IMR-90 (cell line): ENCODE measurements at regions not wholly inside any gene's neighbourhood (a gene's known extent, or its start where the extent isn't known, plus 50 kb on each side); places are given as distances from the start of the nearest gene placed in this dataset.

ENCODE experiments used
- ATAC-seq: fragments of 200-7000 bp; cut with Tn5 transposase; 2 replicates; pipeline ENCODE4 v1.9.1; 2020; ENCODE audit warnings: low read depth, mild to moderate bottlenecking, moderate library complexity
- BruUV-seq: library from RNA; stranded (reverse); fragments of 400-500 nt; replicated peaks from 2 replicates; lab custom pipeline; 2021; lab: Mats Ljungman, UMichigan
- CTCF ChIA-PET: fragments of 300-600 bp; formaldehyde crosslinking; extraction: SDS; loops from one replicate; lab custom pipeline; 2021; ENCODE audit warnings: antibody characterized with exemption; lab: Yijun Ruan, JAX
- POLR2A ChIA-PET: fragments of 300-600 bp; sonication (Branson Sonifier 250); formaldehyde crosslinking; loops from one replicate; lab custom pipeline; 2022; ENCODE audit warnings: antibody characterized with exemption; ENCODE audit not compliant: unreplicated experiment; lab: Charles Lee
- DNase-seq: peaks from one replicate; pipeline ENCODE4 v3.0.0; 2013
- H2AFZ ChIP-seq: replicated peaks from 2 replicates; pipeline ENCODE3; 2013; ENCODE audit warnings: low read length, mild to moderate bottlenecking; ENCODE audit not compliant: poor library complexity
- H2AK5ac ChIP-seq: 2 replicates; pipeline ENCODE4 v1.6.1; 2013; ENCODE audit warnings: low read depth, low read length, inconsistent platforms
- H2AK9ac ChIP-seq: replicated peaks from 2 replicates; pipeline ENCODE3; 2013; ENCODE audit warnings: mild to moderate bottlenecking, low read depth, low read length, moderate library complexity; ENCODE audit not compliant: poor library complexity
- H2BK120ac ChIP-seq: 2 replicates; pipeline ENCODE4 v1.6.1; 2013; ENCODE audit warnings: low read depth, low read length, inconsistent platforms
- H2BK15ac ChIP-seq: 3 replicates; pipeline ENCODE4 v1.6.1; 2013; ENCODE audit warnings: low read depth, low read length, inconsistent platforms
- H2BK20ac ChIP-seq: 2 replicates; pipeline ENCODE4 v1.6.1; 2013; ENCODE audit warnings: low read depth, mild to moderate bottlenecking, inconsistent platforms, low read length, moderate library complexity
- H2BK5ac ChIP-seq: 2 replicates; pipeline ENCODE4 v1.6.1; 2013; ENCODE audit warnings: mild to moderate bottlenecking, low read depth, low read length, inconsistent platforms; ENCODE audit not compliant: poor library complexity, severe bottlenecking
- H3K14ac ChIP-seq: replicated peaks from 2 replicates; pipeline ENCODE4 v1.6.1; 2013; ENCODE audit warnings: low read depth, low read length, inconsistent platforms
- H3K18ac ChIP-seq: 2 replicates; pipeline ENCODE4 v1.6.1; 2013; ENCODE audit warnings: low read depth, low read length, control low read depth
- H3K23ac ChIP-seq: 2 replicates; pipeline ENCODE4 v1.6.1; 2013; ENCODE audit warnings: low read depth, low read length, inconsistent platforms
- H3K27ac ChIP-seq: 2 replicates; pipeline ENCODE4 v1.5.1; 2013; ENCODE audit warnings: mild to moderate bottlenecking, control low read depth, low read length; ENCODE audit not compliant: insufficient read depth
- H3K27me3 ChIP-seq: 2 replicates; pipeline ENCODE4 v1.6.1; 2013; ENCODE audit warnings: low read length; ENCODE audit not compliant: control insufficient read depth, insufficient read depth
- H3K36me3 ChIP-seq: 2 replicates; pipeline ENCODE4 v1.6.1; 2013; ENCODE audit warnings: low read length, mixed read lengths; ENCODE audit not compliant: control insufficient read depth, insufficient read depth
- H3K4ac ChIP-seq: 2 replicates; pipeline ENCODE4 v1.6.1; 2013; ENCODE audit warnings: low read depth, low read length, inconsistent platforms
- H3K4me1 ChIP-seq: 2 replicates; pipeline ENCODE4 v1.6.1; 2013; ENCODE audit warnings: low read length, mixed read lengths; ENCODE audit not compliant: control insufficient read depth, insufficient read depth
- H3K4me2 ChIP-seq: 2 replicates; pipeline ENCODE4 v1.6.1; 2013; ENCODE audit warnings: low read depth, mild to moderate bottlenecking, control low read depth, low read length, moderate library complexity
- H3K4me3 ChIP-seq: 2 replicates; pipeline ENCODE4 v1.5.1; 2013; ENCODE audit warnings: low read depth, mild to moderate bottlenecking, control low read depth, low read length, moderate library complexity; ENCODE audit not compliant: insufficient read depth
- H3K56ac ChIP-seq: 2 replicates; pipeline ENCODE4 v1.6.1; 2013; ENCODE audit warnings: low read length, inconsistent platforms; ENCODE audit not compliant: insufficient read depth; ENCODE audit errors: extremely low read depth
- H3K79me1 ChIP-seq, 2 experiments: 2 replicates each; pipeline ENCODE4 v1.6.1; 2013; ENCODE audit warnings: low read length in 2 of 2, inconsistent platforms in 1 of 2, low read depth in 1 of 2
- H3K9ac ChIP-seq: 2 replicates; pipeline ENCODE4 v1.6.1; 2013; ENCODE audit warnings: low read depth, low read length, control low read depth
- H3K9me1 ChIP-seq: 2 replicates; pipeline ENCODE4 v1.6.1; 2013; ENCODE audit warnings: low read length, inconsistent platforms; ENCODE audit not compliant: insufficient read depth
- H3K9me3 ChIP-seq: 2 replicates; pipeline ENCODE4 v1.6.1; 2013; ENCODE audit warnings: low read length; ENCODE audit not compliant: control insufficient read depth, insufficient read depth
- H4K20me1 ChIP-seq: 2 replicates; pipeline ENCODE4 v1.6.1; 2013; ENCODE audit warnings: low read length, inconsistent platforms; ENCODE audit not compliant: insufficient read depth
- H4K5ac ChIP-seq: 2 replicates; pipeline ENCODE4 v1.6.1; 2013; ENCODE audit warnings: mild to moderate bottlenecking, low read depth, low read length, control low read depth
- H4K8ac ChIP-seq, 2 experiments: 2 replicates each; pipeline ENCODE4 v1.6.1; 2013; ENCODE audit warnings: low read depth in 2 of 2, low read length in 2 of 2, control low read depth in 1 of 2, inconsistent platforms in 1 of 2
- H4K91ac ChIP-seq: 2 replicates; pipeline ENCODE4 v1.6.1; 2013; ENCODE audit warnings: low read depth, low read length, inconsistent platforms; ENCODE audit not compliant: insufficient read depth
- BHLHE40 ChIP-seq: fragments of 150-350 bp; IDR thresholded peaks from 2 replicates; pipeline ENCODE4 v1.6.1; 2016; ENCODE audit warnings: mild to moderate bottlenecking, low read depth, low read length
- CEBPB ChIP-seq: IDR thresholded peaks from 2 replicates; pipeline ENCODE4 v1.6.1; 2012; ENCODE audit warnings: low read depth, low read length, improper control_type of control experiment
- CHD1 ChIP-seq: IDR thresholded peaks from 2 replicates; pipeline ENCODE4 v1.6.1; 2012; ENCODE audit warnings: low read depth, low read length, improper control_type of control experiment
- MAFK ChIP-seq: IDR thresholded peaks from 2 replicates; pipeline ENCODE4 v1.6.1; 2012; ENCODE audit warnings: low read depth, low read length, improper control_type of control experiment
- MXI1 ChIP-seq: IDR thresholded peaks from 2 replicates; pipeline ENCODE4 v1.6.1; 2012; ENCODE audit warnings: low read depth, mild to moderate bottlenecking, low read length, moderate library complexity, borderline replicate concordance
- POLR2A ChIP-seq: IDR thresholded peaks from 2 replicates; pipeline ENCODE4 v1.6.1; 2012; ENCODE audit warnings: mild to moderate bottlenecking, low read depth, low read length
- SMC3 ChIP-seq: fragments of 150-350 bp; IDR thresholded peaks from 2 replicates; pipeline ENCODE4 v1.6.1; 2016; ENCODE audit warnings: low read depth, mild to moderate bottlenecking, antibody characterized with exemption, low read length, moderate library complexity
- WGBS, 2 experiments: methylation state at CpG; one replicate each; pipeline versions ENCODE4 v1.1.5 to v1.1.7; 2013; ENCODE audit warnings: missing lambda C conversion rate in 2 of 2; ENCODE audit not compliant: insufficient read length in 1 of 2; ENCODE audit errors: extremely low coverage in 2 of 2; 5-methylcytosine and 5-hydroxymethylcytosine counted together
- dilution Hi-C: fragments of 300-500 bp; cut with HindIII; formaldehyde crosslinking; loops from one replicate; pipeline ENCODE4 v1.14.3; 2018; ENCODE audit warnings: low sequenced_read_pairs; ENCODE audit not compliant: unreplicated experiment
- in situ Hi-C: fragments of 300-500 bp; cut with MboI; formaldehyde crosslinking; loops from 3 replicates; pipeline ENCODE4 v1.14.3; 2019; ENCODE audit warnings: low sequenced_read_pairs, inconsistent platforms, mixed read lengths
- intact Hi-C: fragments of 100-400 bp; cut with micrococcal nuclease; formaldehyde crosslinking; loops from 2 replicates; pipeline ENCODE4 v1.10.0; 2022
- TF ChIP-seq, protein P1 (sequence below): conservative IDR thresholded peaks from 2 replicates; pipeline ENCODE4 v1.5.1; 2012; ENCODE audit warnings: mild to moderate bottlenecking, low read depth, low read length, improper control_type of control experiment

DNA sequence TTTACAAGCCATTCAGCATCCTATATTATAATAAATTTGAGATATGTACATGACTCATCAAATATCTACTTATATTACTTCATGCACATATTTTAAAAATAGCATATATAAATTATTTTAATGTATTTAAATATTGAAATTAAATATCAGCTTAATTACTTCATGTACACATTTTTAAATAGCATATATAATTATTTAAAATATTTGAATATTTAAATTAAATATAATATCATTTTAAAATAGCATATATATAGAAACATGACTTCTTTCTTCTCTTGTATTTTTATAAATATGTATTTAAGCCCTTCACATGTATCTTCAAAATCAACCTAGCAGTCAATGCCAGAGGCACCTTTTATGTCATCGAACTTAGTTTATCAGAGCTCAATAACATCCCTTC lies 298.8 kb upstream of the DSEL start:
- no peak overlapping the region for H4K5ac ChIP-seq
- dilution Hi-C loops, result no loop called here
- no peak overlapping the region for H2AFZ ChIP-seq
- no peak overlapping the region for H4K8ac ChIP-seq
- H3K56ac ChIP-seq, result no peak overlapping the region
- no peak overlapping the region for H3K18ac ChIP-seq
- H3K4ac ChIP-seq, result no peak overlapping the region
- no peak overlapping the region for H3K4me2 ChIP-seq
- H2BK5ac ChIP-seq, result no peak overlapping the region
- no peak for ATAC-seq
- DNase-seq, result no peak
- no peak overlapping the region for H3K14ac ChIP-seq
- H3K9me3 ChIP-seq, result no peaks in the 10 kb centered on the region
- no peaks in the 10 kb centered on the region for H4K20me1 ChIP-seq
- no peaks in the 10 kb centered on the region for H3K79me1 ChIP-seq
- no peak overlapping the region for H2AK9ac ChIP-seq
- no peaks in the 10 kb centered on the region for H3K9me1 ChIP-seq
- H2BK15ac ChIP-seq, result no peak overlapping the region
- H2AK5ac ChIP-seq, result no peak overlapping the region
- no TSS peak for BruUV-seq
- intact Hi-C loops, result no loop called here
- no CpG with 5 or more reads among the region's 1 CpG for WGBS, 2 experiments
- no peak overlapping the region for H3K27ac ChIP-seq
- H3K4me3 ChIP-seq, result no peak overlapping the region
- no peak overlapping the region for H4K91ac ChIP-seq
- H3K23ac ChIP-seq, result no peak overlapping the region
- H3K36me3 ChIP-seq, result no peaks in the 10 kb centered on the region
- no peak overlapping the region for H3K9ac ChIP-seq
- TF ChIP-seq CEBPB (no peak), SMC3 (no peak), BHLHE40 (no peak), CHD1 (no peak), MAFK (no peak), POLR2A (no peak), MXI1 (no peak)
- TF ChIP-seq, protein P1, sequence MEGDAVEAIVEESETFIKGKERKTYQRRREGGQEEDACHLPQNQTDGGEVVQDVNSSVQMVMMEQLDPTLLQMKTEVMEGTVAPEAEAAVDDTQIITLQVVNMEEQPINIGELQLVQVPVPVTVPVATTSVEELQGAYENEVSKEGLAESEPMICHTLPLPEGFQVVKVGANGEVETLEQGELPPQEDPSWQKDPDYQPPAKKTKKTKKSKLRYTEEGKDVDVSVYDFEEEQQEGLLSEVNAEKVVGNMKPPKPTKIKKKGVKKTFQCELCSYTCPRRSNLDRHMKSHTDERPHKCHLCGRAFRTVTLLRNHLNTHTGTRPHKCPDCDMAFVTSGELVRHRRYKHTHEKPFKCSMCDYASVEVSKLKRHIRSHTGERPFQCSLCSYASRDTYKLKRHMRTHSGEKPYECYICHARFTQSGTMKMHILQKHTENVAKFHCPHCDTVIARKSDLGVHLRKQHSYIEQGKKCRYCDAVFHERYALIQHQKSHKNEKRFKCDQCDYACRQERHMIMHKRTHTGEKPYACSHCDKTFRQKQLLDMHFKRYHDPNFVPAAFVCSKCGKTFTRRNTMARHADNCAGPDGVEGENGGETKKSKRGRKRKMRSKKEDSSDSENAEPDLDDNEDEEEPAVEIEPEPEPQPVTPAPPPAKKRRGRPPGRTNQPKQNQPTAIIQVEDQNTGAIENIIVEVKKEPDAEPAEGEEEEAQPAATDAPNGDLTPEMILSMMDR, result no peak
- POLR2A ChIA-PET, result no interaction called here
- no peaks in the 10 kb centered on the region for H3K4me1 ChIP-seq
- CTCF ChIA-PET, result no interaction called here
- no peak overlapping the region for H2BK20ac ChIP-seq
- in situ Hi-C loops, result no loop called here
- H3K27me3 ChIP-seq, result no peaks in the 10 kb centered on the region
- no peak overlapping the region for H2BK120ac ChIP-seq
